HEK293 (cell line): ENCODE measurements at regions not wholly inside any gene's neighbourhood (a gene's known extent, or its start where the extent isn't known, plus 50 kb on each side); places are given as distances from the start of the nearest gene placed in this dataset.

ENCODE experiments used
- CTCF ChIA-PET: fragments of 350-600 bp; formaldehyde crosslinking; extraction: SDS; loops from one replicate; lab custom pipeline; 2021; ENCODE audit warnings: antibody characterized with exemption; lab: Yijun Ruan, JAX
- POLR2A ChIA-PET: fragments of 300-600 bp; formaldehyde crosslinking; extraction: SDS; loops from one replicate; lab custom pipeline; 2020; ENCODE audit warnings: antibody characterized with exemption, inconsistent platforms; lab: Yijun Ruan, JAX
- H3K27ac ChIP-seq: fragments of 200-500 bp; sonication (Bioruptor generic); 2 replicates; pipeline ENCODE4 v1.5.1; 2014; ENCODE audit warnings: low read depth, low read length, control low read depth, inconsistent platforms; ENCODE audit errors: extremely low read depth
- H3K36me3 ChIP-seq, 2 experiments: fragments of 200-500 bp in 1 of 2; sonication (Bioruptor generic) in 1 of 2; 1 replicate in 1 of 2; 2 replicates in 1 of 2; pipeline ENCODE4 v1.5.1; 2014 to 2017; ENCODE audit warnings: inconsistent platforms in 2 of 2, low read length in 2 of 2; ENCODE audit not compliant: control insufficient read depth in 2 of 2, insufficient read depth in 1 of 2
- H3K4me1 ChIP-seq: fragments of 200-500 bp; sonication (Bioruptor generic); 2 replicates; pipeline ENCODE4 v1.5.1; 2014; ENCODE audit warnings: mild to moderate bottlenecking, low read length, inconsistent platforms; ENCODE audit not compliant: control insufficient read depth, insufficient read depth
- H3K4me3 ChIP-seq: 2 replicates; pipeline ENCODE4 v1.5.1; 2011; ENCODE audit warnings: low read depth, mild to moderate bottlenecking, control low read depth, low read length, moderate library complexity
- H3K9me3 ChIP-seq: fragments of 200-500 bp; sonication (Bioruptor generic); 2 replicates; pipeline ENCODE4 v1.5.1; 2014; ENCODE audit warnings: low read depth, low read length, inconsistent platforms; ENCODE audit not compliant: control insufficient read depth, insufficient read depth
- BCL11A ChIP-seq: fragments of 450-650 bp; formaldehyde crosslinking; IDR thresholded peaks from 2 replicates; pipeline ENCODE4 v1.5.1; 2016; ENCODE audit warnings: low read depth, missing biosample characterization, missing genetic modification characterization
- OSR2 ChIP-seq: fragments of 450-650 bp; formaldehyde crosslinking; IDR thresholded peaks from 2 replicates; pipeline ENCODE4 v1.5.1; 2016; ENCODE audit warnings: missing biosample characterization, missing genetic modification characterization
- ZBTB48 ChIP-seq: fragments of 450-650 bp; formaldehyde crosslinking; IDR thresholded peaks from 2 replicates; pipeline ENCODE4 v1.5.1; 2016; ENCODE audit warnings: missing biosample characterization, missing genetic modification characterization
- ZNF112 ChIP-seq: fragments of 450-650 bp; formaldehyde crosslinking; IDR thresholded peaks from 2 replicates; pipeline ENCODE4 v1.5.0; 2017; ENCODE audit warnings: missing biosample characterization, missing genetic modification characterization
- ZNF169 ChIP-seq: fragments of 450-650 bp; formaldehyde crosslinking; IDR thresholded peaks from 2 replicates; pipeline ENCODE4 v1.5.1; 2016; ENCODE audit warnings: missing biosample characterization, missing genetic modification characterization
- ZNF184 ChIP-seq: fragments of 450-650 bp; IDR thresholded peaks from 2 replicates; pipeline ENCODE4 v1.5.1; 2018; ENCODE audit warnings: missing biosample characterization, mild to moderate bottlenecking, missing genetic modification characterization
- ZNF2 ChIP-seq: fragments of 450-650 bp; formaldehyde crosslinking; IDR thresholded peaks from 2 replicates; pipeline ENCODE4 v1.5.1; 2016; ENCODE audit warnings: missing biosample characterization, missing genetic modification characterization
- ZNF214 ChIP-seq: fragments of 450-650 bp; formaldehyde crosslinking; IDR thresholded peaks from 2 replicates; pipeline ENCODE4 v1.5.1; 2017; ENCODE audit warnings: missing biosample characterization, mild to moderate bottlenecking, missing genetic modification characterization, borderline replicate concordance
- ZNF266 ChIP-seq: fragments of 450-650 bp; formaldehyde crosslinking; IDR thresholded peaks from 2 replicates; pipeline ENCODE4 v1.5.1; 2016; ENCODE audit warnings: missing biosample characterization, missing genetic modification characterization, low read depth
- ZNF335 ChIP-seq: fragments of 450-650 bp; formaldehyde crosslinking; conservative IDR thresholded peaks from 2 replicates; pipeline ENCODE4 v1.5.1; 2016; ENCODE audit warnings: missing biosample characterization, missing genetic modification characterization
- ZNF350 ChIP-seq: fragments of 450-650 bp; formaldehyde crosslinking; IDR thresholded peaks from 2 replicates; pipeline ENCODE4 v1.5.0; 2017; ENCODE audit warnings: missing biosample characterization, mild to moderate bottlenecking, missing genetic modification characterization
- ZNF366 ChIP-seq: fragments of 450-650 bp; formaldehyde crosslinking; conservative IDR thresholded peaks from 2 replicates; pipeline ENCODE4 v1.5.1; 2016; ENCODE audit warnings: missing biosample characterization, missing genetic modification characterization
- ZNF416 ChIP-seq: fragments of 450-650 bp; formaldehyde crosslinking; IDR thresholded peaks from 2 replicates; pipeline ENCODE4 v1.5.1; 2016; ENCODE audit warnings: missing biosample characterization, missing genetic modification characterization
- ZNF529 ChIP-seq: fragments of 450-650 bp; formaldehyde crosslinking; IDR thresholded peaks from 2 replicates; pipeline ENCODE4 v1.5.1; 2017; ENCODE audit warnings: missing genetic modification characterization, missing biosample characterization; ENCODE audit not compliant: insufficient replicate concordance
- ZNF585B ChIP-seq: fragments of 450-650 bp; formaldehyde crosslinking; IDR thresholded peaks from 2 replicates; pipeline ENCODE4 v1.5.1; 2016; ENCODE audit warnings: missing biosample characterization, missing genetic modification characterization
- ZNF623 ChIP-seq: fragments of 450-650 bp; formaldehyde crosslinking; IDR thresholded peaks from 2 replicates; pipeline ENCODE4 v1.5.1; 2016; ENCODE audit warnings: missing biosample characterization, missing genetic modification characterization
- ZNF629 ChIP-seq: fragments of 450-650 bp; formaldehyde crosslinking; IDR thresholded peaks from 2 replicates; pipeline ENCODE4 v1.5.1; 2017; ENCODE audit warnings: missing biosample characterization, missing genetic modification characterization
- ZNF654 ChIP-seq: fragments of 450-650 bp; formaldehyde crosslinking; IDR thresholded peaks from 2 replicates; pipeline ENCODE4 v1.5.1; 2016; ENCODE audit warnings: low read depth, missing biosample characterization, missing genetic modification characterization
- ZNF670 ChIP-seq: fragments of 450-650 bp; formaldehyde crosslinking; IDR thresholded peaks from 2 replicates; pipeline ENCODE4 v1.5.1; 2016; ENCODE audit warnings: missing biosample characterization, missing genetic modification characterization, low read depth
- ZNF785 ChIP-seq: fragments of 450-650 bp; formaldehyde crosslinking; IDR thresholded peaks from 2 replicates; pipeline ENCODE4 v1.5.1; 2016; ENCODE audit warnings: missing biosample characterization, missing genetic modification characterization
- ZNF792 ChIP-seq: fragments of 450-650 bp; formaldehyde crosslinking; IDR thresholded peaks from 2 replicates; pipeline ENCODE4 v1.5.1; 2016; ENCODE audit warnings: missing biosample characterization, missing genetic modification characterization
- ZSCAN23 ChIP-seq: fragments of 450-650 bp; formaldehyde crosslinking; IDR thresholded peaks from 2 replicates; pipeline ENCODE4 v1.5.1; 2016; ENCODE audit warnings: missing biosample characterization, missing genetic modification characterization
- TF ChIP-seq, protein P1 (sequence below): fragments of 450-650 bp; formaldehyde crosslinking; IDR thresholded peaks from 2 replicates; pipeline ENCODE4; 2016; ENCODE audit warnings: missing biosample characterization, missing genetic modification characterization
- TF ChIP-seq, protein P2 (sequence below): fragments of 450-650 bp; formaldehyde crosslinking; IDR thresholded peaks from 2 replicates; pipeline ENCODE4 v1.5.1; 2016; ENCODE audit warnings: missing biosample characterization, missing genetic modification characterization
- TF ChIP-seq, protein P3 (sequence below): fragments of 450-650 bp; formaldehyde crosslinking; IDR thresholded peaks from 2 replicates; pipeline ENCODE4 v1.5.1; 2017; ENCODE audit warnings: missing biosample characterization, missing genetic modification characterization
- TF ChIP-seq, protein P4 (sequence below): fragments of 450-650 bp; formaldehyde crosslinking; IDR thresholded peaks from 2 replicates; pipeline ENCODE4 v1.5.1; 2016; ENCODE audit warnings: missing biosample characterization, missing genetic modification characterization
- TF ChIP-seq, protein P5 (sequence below): IDR thresholded peaks from 2 replicates; pipeline ENCODE4 v1.6.1; 2011; ENCODE audit warnings: mild to moderate bottlenecking, low read depth, low read length, borderline replicate concordance
- TF ChIP-seq, protein P6 (sequence below): fragments of 450-650 bp; IDR thresholded peaks from 2 replicates; pipeline ENCODE4 v1.5.1; 2018; ENCODE audit warnings: missing biosample characterization, mild to moderate bottlenecking, missing genetic modification characterization

DNA sequence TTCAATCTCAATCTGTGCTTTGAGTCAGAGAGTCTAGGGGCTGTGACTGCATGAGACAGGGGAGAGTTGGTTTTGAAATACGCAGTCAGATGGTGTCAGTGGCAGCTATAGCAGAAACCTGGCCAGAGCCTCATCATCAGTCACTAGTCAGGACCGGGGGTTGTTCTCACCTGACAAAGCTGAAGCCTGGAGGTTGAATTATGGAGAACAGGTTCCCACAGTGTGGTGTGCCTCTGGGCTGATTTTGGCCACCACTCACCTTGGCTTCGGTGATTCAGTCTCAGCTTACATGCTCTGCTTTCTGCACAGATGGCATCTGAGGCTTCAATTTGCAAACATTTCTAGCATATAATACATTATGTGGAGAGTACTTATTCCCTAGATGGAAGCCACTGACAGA, 387.3 kb downstream of the YTHDC2 start:
- no peaks in the 10 kb centered on the region for H3K9me3 ChIP-seq
- no peak overlapping the region for H3K27ac ChIP-seq
- H3K4me1 ChIP-seq = no peaks in the 10 kb centered on the region
- ChIA-PET POLR2A (no interaction called here), CTCF (no interaction called here)
- TF ChIP-seq, protein P1, sequence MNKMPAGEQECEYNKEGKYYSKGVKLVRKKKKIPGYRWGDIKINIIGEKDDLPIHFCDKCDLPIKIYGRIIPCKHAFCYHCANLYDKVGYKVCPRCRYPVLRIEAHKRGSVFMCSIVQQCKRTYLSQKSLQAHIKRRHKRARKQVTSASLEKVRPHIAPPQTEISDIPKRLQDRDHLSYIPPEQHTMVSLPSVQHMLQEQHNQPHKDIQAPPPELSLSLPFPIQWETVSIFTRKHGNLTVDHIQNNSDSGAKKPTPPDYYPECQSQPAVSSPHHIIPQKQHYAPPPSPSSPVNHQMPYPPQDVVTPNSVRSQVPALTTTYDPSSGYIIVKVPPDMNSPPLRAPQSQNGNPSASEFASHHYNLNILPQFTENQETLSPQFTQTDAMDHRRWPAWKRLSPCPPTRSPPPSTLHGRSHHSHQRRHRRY = no peak
- TF ChIP-seq ZNF2 (no peak), ZNF623 (tag by site-specific recombination) (no peak), OSR2 (tag by site-specific recombination) (no peak), ZNF654 (tag by site-specific recombination) (no peak), ZNF214 (tag by site-specific recombination) (no peak), ZNF184 (no peak), ZNF335 (tag by site-specific recombination) (no peak), ZNF266 (no peak), ZNF629 (tag by site-specific recombination) (no peak), ZNF169 (tag by site-specific recombination) (no peak), ZNF585B (no peak), ZNF529 (tag by site-specific recombination) (no peak), ZNF792 (tag by site-specific recombination) (no peak), ZBTB48 (no peak), ZSCAN23 (tag by site-specific recombination) (no peak), ZNF366 (tag by site-specific recombination) (no peak)
- TF ChIP-seq, protein P2, sequence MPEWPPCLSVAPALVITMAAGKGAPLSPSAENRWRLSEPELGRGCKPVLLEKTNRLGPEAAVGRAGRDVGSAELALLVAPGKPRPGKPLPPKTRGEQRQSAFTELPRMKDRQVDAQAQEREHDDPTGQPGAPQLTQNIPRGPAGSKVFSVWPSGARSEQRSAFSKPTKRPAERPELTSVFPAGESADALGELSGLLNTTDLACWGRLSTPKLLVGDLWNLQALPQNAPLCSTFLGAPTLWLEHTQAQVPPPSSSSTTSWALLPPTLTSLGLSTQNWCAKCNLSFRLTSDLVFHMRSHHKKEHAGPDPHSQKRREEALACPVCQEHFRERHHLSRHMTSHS (tag by site-specific recombination) = no peak
- TF ChIP-seq, protein P3, sequence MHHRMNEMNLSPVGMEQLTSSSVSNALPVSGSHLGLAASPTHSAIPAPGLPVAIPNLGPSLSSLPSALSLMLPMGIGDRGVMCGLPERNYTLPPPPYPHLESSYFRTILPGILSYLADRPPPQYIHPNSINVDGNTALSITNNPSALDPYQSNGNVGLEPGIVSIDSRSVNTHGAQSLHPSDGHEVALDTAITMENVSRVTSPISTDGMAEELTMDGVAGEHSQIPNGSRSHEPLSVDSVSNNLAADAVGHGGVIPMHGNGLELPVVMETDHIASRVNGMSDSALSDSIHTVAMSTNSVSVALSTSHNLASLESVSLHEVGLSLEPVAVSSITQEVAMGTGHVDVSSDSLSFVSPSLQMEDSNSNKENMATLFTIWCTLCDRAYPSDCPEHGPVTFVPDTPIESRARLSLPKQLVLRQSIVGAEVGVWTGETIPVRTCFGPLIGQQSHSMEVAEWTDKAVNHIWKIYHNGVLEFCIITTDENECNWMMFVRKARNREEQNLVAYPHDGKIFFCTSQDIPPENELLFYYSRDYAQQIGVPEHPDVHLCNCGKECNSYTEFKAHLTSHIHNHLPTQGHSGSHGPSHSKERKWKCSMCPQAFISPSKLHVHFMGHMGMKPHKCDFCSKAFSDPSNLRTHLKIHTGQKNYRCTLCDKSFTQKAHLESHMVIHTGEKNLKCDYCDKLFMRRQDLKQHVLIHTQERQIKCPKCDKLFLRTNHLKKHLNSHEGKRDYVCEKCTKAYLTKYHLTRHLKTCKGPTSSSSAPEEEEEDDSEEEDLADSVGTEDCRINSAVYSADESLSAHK (tag by site-specific recombination) = no peak
- TF ChIP-seq, protein P4, sequence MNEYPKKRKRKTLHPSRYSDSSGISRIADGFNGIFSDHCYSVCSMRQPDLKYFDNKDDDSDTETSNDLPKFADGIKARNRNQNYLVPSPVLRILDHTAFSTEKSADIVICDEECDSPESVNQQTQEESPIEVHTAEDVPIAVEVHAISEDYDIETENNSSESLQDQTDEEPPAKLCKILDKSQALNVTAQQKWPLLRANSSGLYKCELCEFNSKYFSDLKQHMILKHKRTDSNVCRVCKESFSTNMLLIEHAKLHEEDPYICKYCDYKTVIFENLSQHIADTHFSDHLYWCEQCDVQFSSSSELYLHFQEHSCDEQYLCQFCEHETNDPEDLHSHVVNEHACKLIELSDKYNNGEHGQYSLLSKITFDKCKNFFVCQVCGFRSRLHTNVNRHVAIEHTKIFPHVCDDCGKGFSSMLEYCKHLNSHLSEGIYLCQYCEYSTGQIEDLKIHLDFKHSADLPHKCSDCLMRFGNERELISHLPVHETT (tag by site-specific recombination) = no peak
- no peak overlapping the region for H3K4me3 ChIP-seq
- no peaks in the 10 kb centered on the region for H3K36me3 ChIP-seq

DNA sequence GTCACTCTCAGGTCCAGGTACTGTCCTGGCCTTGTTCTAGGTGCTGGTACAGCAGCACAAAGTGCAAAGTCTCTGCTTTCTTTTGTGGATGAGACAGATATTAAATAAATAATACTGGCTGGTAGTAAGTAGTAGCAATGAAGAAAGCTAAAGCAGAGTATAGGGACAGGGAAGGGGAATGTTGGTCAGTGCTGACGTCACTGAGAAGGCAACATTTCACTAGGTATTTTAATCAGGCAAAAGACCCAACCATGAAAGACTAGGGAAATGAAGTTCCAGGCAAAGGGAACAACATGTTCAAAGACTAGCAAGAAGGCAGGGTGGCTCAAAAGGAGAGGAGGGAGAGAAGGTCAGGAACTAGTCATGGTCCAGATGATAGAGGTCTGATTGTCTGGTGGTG, 388.2 kb downstream of the YTHDC2 start:
- ChIA-PET POLR2A (no interaction called here), CTCF (no interaction called here)
- H3K27ac ChIP-seq = no peak overlapping the region
- H3K4me1 ChIP-seq = no peaks in the 10 kb centered on the region
- no peak overlapping the region for H3K4me3 ChIP-seq
- no peaks in the 10 kb centered on the region for H3K9me3 ChIP-seq
- no peaks in the 10 kb centered on the region for H3K36me3 ChIP-seq
- no peak for TF ChIP-seq ZNF416
- no peak for TF ChIP-seq ZSCAN23 (tag by site-specific recombination)
- TF ChIP-seq ZNF112 (tag by site-specific recombination) = no peak
- TF ChIP-seq, protein P5, sequence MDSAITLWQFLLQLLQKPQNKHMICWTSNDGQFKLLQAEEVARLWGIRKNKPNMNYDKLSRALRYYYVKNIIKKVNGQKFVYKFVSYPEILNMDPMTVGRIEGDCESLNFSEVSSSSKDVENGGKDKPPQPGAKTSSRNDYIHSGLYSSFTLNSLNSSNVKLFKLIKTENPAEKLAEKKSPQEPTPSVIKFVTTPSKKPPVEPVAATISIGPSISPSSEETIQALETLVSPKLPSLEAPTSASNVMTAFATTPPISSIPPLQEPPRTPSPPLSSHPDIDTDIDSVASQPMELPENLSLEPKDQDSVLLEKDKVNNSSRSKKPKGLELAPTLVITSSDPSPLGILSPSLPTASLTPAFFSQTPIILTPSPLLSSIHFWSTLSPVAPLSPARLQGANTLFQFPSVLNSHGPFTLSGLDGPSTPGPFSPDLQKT = no peak
- no peak for TF ChIP-seq ZNF670
- no peak for TF ChIP-seq ZNF792 (tag by site-specific recombination)
- TF ChIP-seq ZNF350 (tag by site-specific recombination) = no peak
- no peak for TF ChIP-seq ZNF785 (tag by site-specific recombination)
- TF ChIP-seq, protein P6, sequence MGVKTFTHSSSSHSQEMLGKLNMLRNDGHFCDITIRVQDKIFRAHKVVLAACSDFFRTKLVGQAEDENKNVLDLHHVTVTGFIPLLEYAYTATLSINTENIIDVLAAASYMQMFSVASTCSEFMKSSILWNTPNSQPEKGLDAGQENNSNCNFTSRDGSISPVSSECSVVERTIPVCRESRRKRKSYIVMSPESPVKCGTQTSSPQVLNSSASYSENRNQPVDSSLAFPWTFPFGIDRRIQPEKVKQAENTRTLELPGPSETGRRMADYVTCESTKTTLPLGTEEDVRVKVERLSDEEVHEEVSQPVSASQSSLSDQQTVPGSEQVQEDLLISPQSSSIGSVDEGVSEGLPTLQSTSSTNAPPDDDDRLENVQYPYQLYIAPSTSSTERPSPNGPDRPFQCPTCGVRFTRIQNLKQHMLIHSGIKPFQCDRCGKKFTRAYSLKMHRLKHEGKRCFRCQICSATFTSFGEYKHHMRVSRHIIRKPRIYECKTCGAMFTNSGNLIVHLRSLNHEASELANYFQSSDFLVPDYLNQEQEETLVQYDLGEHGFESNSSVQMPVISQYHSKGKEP = no peak
- no peak for TF ChIP-seq BCL11A (tag by site-specific recombination)
